Astrocyte (in vitro differentiated cells and primary cell): ENCODE measurements at regions not wholly inside any gene's neighbourhood (a gene's known extent, or its start where the extent isn't known, plus 50 kb on each side); places are given as distances from the start of the nearest gene placed in this dataset.
A peak's percentile ranks its signal among the peaks of the same experiment; 100 is the strongest.
"Not testable (repeated sequence)": the region's sequence is repeated elsewhere in the genome, so short reads cannot be mapped to it uniquely, and the experiment has no call there.

Experiments used
- DNase-seq: peaks from one replicate; pipeline ENCODE4 v3.0.0-alpha.2; 2010; ENCODE audit warnings: low read depth
- FAIRE-seq: peaks from 2 replicates; lab custom pipeline; 2011; peaks lifted over from hg19 to GRCh38; lab: Jason Lieb, UNC
- H2AFZ ChIP-seq: 2 replicates; pipeline ENCODE4 v1.6.0; 2012; ENCODE audit warnings: low read depth, low read length, inconsistent platforms
- H3K27ac ChIP-seq: 2 replicates; pipeline ENCODE4 v1.5.1; 2011; ENCODE audit warnings: low read depth, low read length, inconsistent platforms
- H3K27me3 ChIP-seq: 2 replicates; pipeline ENCODE4 v1.6.0; 2011; ENCODE audit warnings: low read length, inconsistent platforms; ENCODE audit not compliant: insufficient read depth
- H3K36me3 ChIP-seq: 2 replicates; pipeline ENCODE4 v1.5.1; 2011; ENCODE audit warnings: low read length, inconsistent platforms; ENCODE audit not compliant: insufficient read depth
- H3K4me1 ChIP-seq: 2 replicates; pipeline ENCODE4 v1.5.1; 2011; ENCODE audit warnings: low read length, inconsistent platforms; ENCODE audit not compliant: insufficient read depth
- H3K4me2 ChIP-seq: 2 replicates; pipeline ENCODE4 v1.6.0; 2012; ENCODE audit warnings: low read length, inconsistent platforms
- H3K4me3 ChIP-seq: 2 replicates; pipeline ENCODE4 v1.5.1; 2011; ENCODE audit warnings: low read depth, mild to moderate bottlenecking, low read length, inconsistent platforms; ENCODE audit not compliant: insufficient read depth
- H3K79me2 ChIP-seq: 2 replicates; pipeline ENCODE4 v1.6.0; 2012; ENCODE audit warnings: mild to moderate bottlenecking, low read length, inconsistent platforms; ENCODE audit not compliant: insufficient read depth
- H3K9ac ChIP-seq: 2 replicates; pipeline ENCODE4 v1.6.0; 2012; ENCODE audit warnings: mild to moderate bottlenecking, low read length, inconsistent platforms
- H3K9me3 ChIP-seq: 2 replicates; pipeline ENCODE4 v1.5.1; 2012; ENCODE audit warnings: low read depth, mild to moderate bottlenecking, low read length, inconsistent platforms; ENCODE audit not compliant: insufficient read depth
- H4K20me1 ChIP-seq: 2 replicates; pipeline ENCODE4 v1.6.0; 2012; ENCODE audit warnings: low read length, inconsistent platforms; ENCODE audit not compliant: insufficient read depth
- H3K27ac Mint-ChIP-seq: one replicate; pipeline ENCODE4 v1.8.0; 2021; ENCODE audit warnings: mild to moderate bottlenecking, mixed read lengths; ENCODE audit not compliant: unreplicated experiment
- H3K27me3 Mint-ChIP-seq: one replicate; pipeline ENCODE4 v1.8.0; 2021; ENCODE audit warnings: low read depth, mixed read lengths; ENCODE audit not compliant: unreplicated experiment
- H3K36me3 Mint-ChIP-seq: one replicate; pipeline ENCODE4 v1.8.0; 2021; ENCODE audit warnings: low read depth, mixed read lengths; ENCODE audit not compliant: unreplicated experiment
- H3K4me1 Mint-ChIP-seq: one replicate; pipeline ENCODE4 v1.8.0; 2021; ENCODE audit warnings: low read depth, mixed read lengths; ENCODE audit not compliant: unreplicated experiment
- H3K4me3 Mint-ChIP-seq: one replicate; pipeline ENCODE4 v1.8.0; 2021; ENCODE audit warnings: mild to moderate bottlenecking, moderate library complexity, mixed read lengths; ENCODE audit not compliant: unreplicated experiment
- H3K9me3 Mint-ChIP-seq: one replicate; pipeline ENCODE4 v1.8.0; 2021; ENCODE audit warnings: mild to moderate bottlenecking, mixed read lengths; ENCODE audit not compliant: unreplicated experiment
- EZH2 ChIP-seq: IDR thresholded peaks from 2 replicates; pipeline ENCODE4 v1.6.1; 2012; ENCODE audit warnings: mild to moderate bottlenecking, low read length, inconsistent platforms; ENCODE audit not compliant: insufficient read depth
- TF ChIP-seq, protein P1 (sequence below): IDR thresholded peaks from 2 replicates; pipeline ENCODE4 v1.5.1; 2011; ENCODE audit warnings: low read depth, mild to moderate bottlenecking, inconsistent platforms, low read length, moderate library complexity; ENCODE audit not compliant: insufficient read depth

DNA sequence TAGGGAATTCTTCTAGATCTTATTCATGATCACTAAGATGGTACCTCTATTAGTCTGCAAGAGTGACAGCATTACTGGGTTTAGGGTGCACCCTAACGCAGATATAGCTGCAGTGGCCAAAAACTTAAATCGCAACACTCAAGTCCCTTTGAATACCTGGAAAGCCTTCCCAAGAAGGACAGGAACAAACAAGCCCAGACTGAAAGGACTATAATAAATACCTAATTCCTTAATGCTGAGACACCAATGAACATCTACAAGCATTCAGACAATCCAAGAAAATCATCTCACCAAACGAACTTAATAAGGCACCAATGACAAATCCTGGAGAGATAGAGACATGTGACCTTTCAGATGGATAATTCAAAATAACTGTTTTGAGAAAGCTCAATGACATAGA is 74.9 kb upstream of the PDHA2 start:
- H3K79me2 ChIP-seq = no peaks in the 10 kb centered on the region
- Mint-ChIP-seq H3K36me3 (no peaks in the 10 kb centered on the region), H3K4me3 (no peak overlapping the region), H3K9me3 (no peaks in the 10 kb centered on the region), H3K27me3 (no peaks in the 10 kb centered on the region), H3K27ac (no peak overlapping the region), H3K4me1 (peaks cover 5% of the 10 kb centered on the region)
- FAIRE-seq (no peak), DNase-seq (no peak)
- no peak overlapping the region for H2AFZ ChIP-seq
- no peaks in the 10 kb centered on the region for H3K9me3 ChIP-seq
- no peak overlapping the region for H3K4me2 ChIP-seq
- no peak overlapping the region for H3K4me3 ChIP-seq
- H3K9ac ChIP-seq = no peak overlapping the region
- no peak overlapping the region for H3K27ac ChIP-seq
- H4K20me1 ChIP-seq = no peaks in the 10 kb centered on the region
- no peaks in the 10 kb centered on the region for H3K36me3 ChIP-seq
- peaks cover 7% of the 10 kb centered on the region for H3K4me1 ChIP-seq
- TF ChIP-seq EZH2 = no peak
- TF ChIP-seq, protein P1, sequence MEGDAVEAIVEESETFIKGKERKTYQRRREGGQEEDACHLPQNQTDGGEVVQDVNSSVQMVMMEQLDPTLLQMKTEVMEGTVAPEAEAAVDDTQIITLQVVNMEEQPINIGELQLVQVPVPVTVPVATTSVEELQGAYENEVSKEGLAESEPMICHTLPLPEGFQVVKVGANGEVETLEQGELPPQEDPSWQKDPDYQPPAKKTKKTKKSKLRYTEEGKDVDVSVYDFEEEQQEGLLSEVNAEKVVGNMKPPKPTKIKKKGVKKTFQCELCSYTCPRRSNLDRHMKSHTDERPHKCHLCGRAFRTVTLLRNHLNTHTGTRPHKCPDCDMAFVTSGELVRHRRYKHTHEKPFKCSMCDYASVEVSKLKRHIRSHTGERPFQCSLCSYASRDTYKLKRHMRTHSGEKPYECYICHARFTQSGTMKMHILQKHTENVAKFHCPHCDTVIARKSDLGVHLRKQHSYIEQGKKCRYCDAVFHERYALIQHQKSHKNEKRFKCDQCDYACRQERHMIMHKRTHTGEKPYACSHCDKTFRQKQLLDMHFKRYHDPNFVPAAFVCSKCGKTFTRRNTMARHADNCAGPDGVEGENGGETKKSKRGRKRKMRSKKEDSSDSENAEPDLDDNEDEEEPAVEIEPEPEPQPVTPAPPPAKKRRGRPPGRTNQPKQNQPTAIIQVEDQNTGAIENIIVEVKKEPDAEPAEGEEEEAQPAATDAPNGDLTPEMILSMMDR = no peak
- no peaks in the 10 kb centered on the region for H3K27me3 ChIP-seq

DNA sequence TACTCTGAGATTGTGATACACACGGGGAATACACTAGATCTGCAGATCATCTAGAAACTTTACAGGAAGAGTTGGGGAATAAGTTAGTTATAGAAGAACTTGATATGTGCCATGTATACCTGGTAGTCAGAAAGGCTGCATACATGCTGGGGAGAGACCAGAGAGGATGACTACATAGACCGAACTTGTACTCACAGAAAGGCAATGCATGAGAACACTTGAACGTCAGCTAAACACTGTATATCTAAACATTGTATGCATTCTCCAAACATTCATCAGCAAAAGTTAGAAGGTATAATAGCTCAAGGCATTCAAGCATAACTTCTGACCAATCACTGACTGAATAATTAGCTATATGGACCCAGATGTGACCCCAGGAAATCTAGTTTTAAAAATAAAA is 78.0 kb upstream of the PDHA2 start:
- Mint-ChIP-seq H3K27ac (no peak overlapping the region), H3K4me1 (peaks cover 5% of the 10 kb centered on the region), H3K27me3 (no peaks in the 10 kb centered on the region), H3K36me3 (no peaks in the 10 kb centered on the region), H3K4me3 (no peak overlapping the region), H3K9me3 (no peaks in the 10 kb centered on the region)
- no peaks in the 10 kb centered on the region for H4K20me1 ChIP-seq
- peak overlapping the region; percentile 39 for H3K27ac ChIP-seq
- no peak overlapping the region for H3K9ac ChIP-seq
- no peak overlapping the region for H3K4me3 ChIP-seq
- H3K4me2 ChIP-seq = peak overlapping the region; percentile 54
- DNase-seq = peak; percentile 7
- TF ChIP-seq, protein P1 = no peak
- no peak for TF ChIP-seq EZH2
- FAIRE-seq = no peak
- H3K4me1 ChIP-seq = peaks cover 7% of the 10 kb centered on the region
- H3K36me3 ChIP-seq = no peaks in the 10 kb centered on the region
- H3K9me3 ChIP-seq = no peaks in the 10 kb centered on the region
- no peaks in the 10 kb centered on the region for H3K79me2 ChIP-seq
- H3K27me3 ChIP-seq = no peaks in the 10 kb centered on the region
- H2AFZ ChIP-seq = no peak overlapping the region

GRCh38 chr4:95761426-95761825 is 78.5 kb upstream of the PDHA2 start:
- H3K4me2 ChIP-seq = peak overlapping the region; percentile 54
- Mint-ChIP-seq H3K4me3 (no peak overlapping the region), H3K4me1 (peaks cover 5% of the 10 kb centered on the region), H3K36me3 (no peaks in the 10 kb centered on the region), H3K9me3 (no peaks in the 10 kb centered on the region), H3K27me3 (no peaks in the 10 kb centered on the region), H3K27ac (no peak overlapping the region)
- DNase-seq (peak; percentile 38), FAIRE-seq (peak; percentile 13)
- H2AFZ ChIP-seq = no peak overlapping the region
- H4K20me1 ChIP-seq = no peaks in the 10 kb centered on the region
- no peaks in the 10 kb centered on the region for H3K79me2 ChIP-seq
- H3K9me3 ChIP-seq = no peaks in the 10 kb centered on the region
- TF ChIP-seq, protein P1 = no peak
- TF ChIP-seq EZH2 = no peak
- peak overlapping the region; percentile 39 for H3K27ac ChIP-seq
- no peak overlapping the region for H3K4me3 ChIP-seq
- peaks cover 7% of the 10 kb centered on the region for H3K4me1 ChIP-seq
- H3K36me3 ChIP-seq = no peaks in the 10 kb centered on the region
- no peak overlapping the region for H3K9ac ChIP-seq
- no peaks in the 10 kb centered on the region for H3K27me3 ChIP-seq

GRCh38 chr4:95760646-95761045 is 79.2 kb upstream of the PDHA2 start:
- H3K27ac Mint-ChIP-seq, H3K36me3 ChIP-seq, H3K4me1 Mint-ChIP-seq, H3K4me3 ChIP-seq, H3K4me1 ChIP-seq, H3K4me2 ChIP-seq, FAIRE-seq, H3K27me3 Mint-ChIP-seq, H3K27ac ChIP-seq, H3K79me2 ChIP-seq, H3K9ac ChIP-seq, H2AFZ ChIP-seq, DNase-seq, H3K27me3 ChIP-seq, H4K20me1 ChIP-seq, H3K36me3 Mint-ChIP-seq, H3K9me3 Mint-ChIP-seq, H3K9me3 ChIP-seq, H3K4me3 Mint-ChIP-seq: not testable (repeated sequence)
